GM12891 (cell line): ENCODE measurements at regions not wholly inside any gene's neighbourhood (a gene's known extent, or its start where the extent isn't known, plus 50 kb on each side); places are given as distances from the start of the nearest gene placed in this dataset.

Experiments used
- POLR2A ChIP-seq: IDR thresholded peaks from 2 replicates; pipeline ENCODE4 v1.6.1; 2011; ENCODE audit warnings: low read depth, low read length, control low read depth
- POLR2AphosphoS5 ChIP-seq: IDR thresholded peaks from 2 replicates; pipeline ENCODE4 v1.6.1; 2011; ENCODE audit warnings: low read depth, low read length, control low read depth

GRCh38 chr4:188680667-188681063, 541.4 kb downstream of the TRIML1 start:
- TF ChIP-seq POLR2A: no peak
- TF ChIP-seq POLR2AphosphoS5: no peak
